ENCODE measurements at regions not wholly inside any gene's neighbourhood (a gene's known extent, or its start where the extent isn't known, plus 50 kb on each side); places are given as distances from the start of the nearest gene placed in this dataset.
"Not testable (repeated sequence)": the region's sequence is repeated elsewhere in the genome, so short reads cannot be mapped to it uniquely, and the experiment has no call there.

DNA sequence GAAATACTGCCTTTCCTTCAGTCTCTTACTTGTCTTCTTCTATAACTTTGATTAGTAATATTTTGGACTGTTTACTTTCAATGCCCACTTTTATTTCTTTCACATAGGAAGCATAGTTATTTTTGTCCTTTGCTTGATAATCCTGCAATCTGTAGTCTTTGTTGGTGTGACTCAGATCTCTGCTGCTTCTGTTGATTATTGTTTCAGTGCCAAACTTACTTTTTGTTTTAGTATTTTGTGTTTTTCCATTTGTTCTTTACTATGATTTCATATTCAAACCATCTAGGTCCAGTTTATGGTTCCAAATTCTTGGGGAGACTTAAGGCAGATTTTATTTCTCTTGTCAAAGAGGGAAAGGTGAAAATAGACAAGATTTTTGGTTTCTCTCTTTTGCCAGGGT is 399.9 kb downstream of the HLX start:
- no peak for DNase-seq (ENCODE audit: low read depth)
- H3K4me3 ChIP-seq (ENCODE audit: low read length): no peak overlapping the region
- TF ChIP-seq, protein P1, sequence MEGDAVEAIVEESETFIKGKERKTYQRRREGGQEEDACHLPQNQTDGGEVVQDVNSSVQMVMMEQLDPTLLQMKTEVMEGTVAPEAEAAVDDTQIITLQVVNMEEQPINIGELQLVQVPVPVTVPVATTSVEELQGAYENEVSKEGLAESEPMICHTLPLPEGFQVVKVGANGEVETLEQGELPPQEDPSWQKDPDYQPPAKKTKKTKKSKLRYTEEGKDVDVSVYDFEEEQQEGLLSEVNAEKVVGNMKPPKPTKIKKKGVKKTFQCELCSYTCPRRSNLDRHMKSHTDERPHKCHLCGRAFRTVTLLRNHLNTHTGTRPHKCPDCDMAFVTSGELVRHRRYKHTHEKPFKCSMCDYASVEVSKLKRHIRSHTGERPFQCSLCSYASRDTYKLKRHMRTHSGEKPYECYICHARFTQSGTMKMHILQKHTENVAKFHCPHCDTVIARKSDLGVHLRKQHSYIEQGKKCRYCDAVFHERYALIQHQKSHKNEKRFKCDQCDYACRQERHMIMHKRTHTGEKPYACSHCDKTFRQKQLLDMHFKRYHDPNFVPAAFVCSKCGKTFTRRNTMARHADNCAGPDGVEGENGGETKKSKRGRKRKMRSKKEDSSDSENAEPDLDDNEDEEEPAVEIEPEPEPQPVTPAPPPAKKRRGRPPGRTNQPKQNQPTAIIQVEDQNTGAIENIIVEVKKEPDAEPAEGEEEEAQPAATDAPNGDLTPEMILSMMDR (conservative IDR thresholded peaks at IDR 0.05; ENCODE audit: low read depth, low read length): no peak

DNA sequence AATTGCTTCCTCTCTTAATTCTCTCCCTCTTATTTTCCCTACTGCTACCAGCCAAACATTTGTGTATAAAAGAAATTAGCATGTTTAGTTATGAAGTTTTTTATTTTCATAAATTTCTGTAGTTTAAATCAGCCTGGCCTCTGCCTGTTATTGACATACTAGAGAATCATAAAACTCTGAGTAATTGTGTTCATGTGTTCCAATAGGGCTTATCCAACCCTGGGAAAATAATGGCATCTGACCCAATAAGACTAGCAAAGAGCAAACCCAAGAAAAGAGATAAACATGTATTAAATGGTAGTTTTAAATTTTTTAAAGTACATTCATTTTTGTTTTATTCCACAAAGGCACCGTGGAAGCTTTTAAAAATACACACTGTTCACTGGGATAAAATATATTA is 404.3 kb downstream of the HLX start:
- TF ChIP-seq, protein P1 (conservative IDR thresholded peaks at IDR 0.05; ENCODE audit: low read depth, low read length): no peak
- no peak for DNase-seq (ENCODE audit: low read depth)
- no peak overlapping the region for H3K4me3 ChIP-seq (ENCODE audit: low read length)

DNA sequence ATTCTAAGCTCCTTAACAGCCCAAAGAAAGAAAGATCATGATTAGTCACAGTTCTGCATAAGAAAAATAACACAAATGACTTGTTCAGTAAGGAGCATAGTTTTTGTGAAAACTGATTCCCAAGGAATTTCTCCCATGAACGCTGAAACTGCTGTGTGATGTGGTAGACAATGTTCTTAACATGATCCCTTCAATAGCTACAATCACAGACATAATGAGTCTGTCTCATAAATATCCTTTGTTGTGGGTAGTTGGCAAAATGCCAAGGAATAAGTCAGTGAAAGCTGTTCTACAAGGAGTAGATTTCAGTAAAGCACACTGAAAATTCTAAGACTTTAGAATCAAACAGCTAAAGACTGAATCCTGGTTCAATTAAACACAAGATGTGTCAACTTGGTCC is 404.8 kb downstream of the HLX start:
- TF ChIP-seq, protein P1 (conservative IDR thresholded peaks at IDR 0.05; ENCODE audit: low read depth, low read length): no peak
- DNase-seq (ENCODE audit: low read depth): peak; percentile 98
- no peak overlapping the region for H3K4me3 ChIP-seq (ENCODE audit: low read length)

DNA sequence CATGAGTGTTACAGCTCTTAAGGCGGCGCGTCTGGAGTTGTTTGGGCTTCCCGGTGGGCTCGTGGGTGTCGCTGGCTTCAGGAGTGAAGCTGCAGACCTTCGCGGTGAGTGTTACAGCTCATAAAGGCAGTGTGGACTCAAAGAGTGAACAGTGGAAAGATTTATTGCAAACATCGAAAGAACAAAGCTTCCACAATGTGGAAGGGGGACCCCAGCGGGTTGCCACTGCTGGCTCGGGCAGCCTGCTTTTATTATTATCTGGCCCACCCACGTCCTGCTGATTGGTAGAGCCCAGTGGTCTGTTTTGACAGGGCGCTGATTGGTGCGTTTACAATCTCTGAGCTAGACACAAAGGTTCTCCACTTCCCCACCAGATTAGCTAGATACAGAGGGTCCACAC is 405.7 kb downstream of the HLX start:
- H3K4me3 ChIP-seq (ENCODE audit: low read length); DNase-seq (ENCODE audit: low read depth): not testable (repeated sequence)

DNA sequence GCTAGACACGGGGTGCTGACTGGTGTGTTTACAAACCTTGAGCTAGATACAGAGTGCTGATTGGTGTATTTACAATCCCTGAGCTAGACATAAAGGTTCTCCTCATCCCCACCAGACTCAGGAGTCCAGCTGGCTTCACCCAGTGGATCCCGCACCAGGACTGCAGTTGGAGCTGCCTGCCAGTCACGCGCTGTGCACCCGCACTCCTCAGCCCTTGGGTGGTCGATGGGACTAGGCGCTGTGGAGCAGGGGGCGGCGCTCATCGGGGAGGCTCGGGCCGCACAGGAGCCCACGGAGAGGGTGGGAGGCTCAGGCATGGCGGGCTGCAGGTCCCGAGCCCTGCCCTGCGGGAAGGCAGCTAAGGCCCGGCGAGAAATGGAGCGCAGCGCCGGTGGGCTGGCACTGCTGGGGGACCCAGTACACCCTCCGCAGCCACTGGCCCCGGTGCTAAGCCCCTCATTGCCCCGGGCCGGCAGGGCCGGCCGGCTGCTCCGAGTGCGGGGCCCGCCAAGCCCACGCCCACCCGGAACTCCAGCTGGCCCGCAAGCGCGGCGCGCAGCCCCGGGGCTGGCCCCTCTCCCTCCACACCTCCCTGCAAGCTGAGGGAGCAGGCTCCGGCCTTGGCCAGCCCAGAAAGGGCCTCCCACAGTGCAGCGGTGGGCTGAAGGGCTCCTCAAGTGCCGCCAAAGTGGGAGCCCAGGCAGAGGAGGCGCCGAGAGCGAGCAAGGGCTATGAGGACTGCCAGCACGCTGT is 406.4 kb downstream of the HLX start:
- H3K4me3 ChIP-seq (ENCODE audit: low read length); DNase-seq (ENCODE audit: low read depth): not testable (repeated sequence)

DNA sequence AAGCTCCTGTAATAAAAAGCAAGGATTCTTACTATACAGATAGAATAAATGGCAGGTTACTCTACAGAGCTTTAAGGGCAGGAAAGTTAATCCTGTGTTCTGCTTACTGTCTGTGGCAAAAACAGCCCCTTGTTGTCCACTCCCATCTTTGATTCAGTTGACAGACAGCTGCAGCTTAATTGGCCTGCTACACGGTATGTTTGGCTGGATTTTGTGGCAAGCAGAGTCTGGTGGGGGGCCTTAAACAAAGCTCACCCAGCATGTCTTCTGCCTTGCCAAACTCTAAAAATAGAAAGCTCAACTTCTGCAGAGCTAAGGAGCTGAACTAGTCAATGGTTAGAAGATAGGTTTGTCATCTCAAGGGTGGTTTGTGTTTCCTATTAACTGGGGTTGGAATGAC is 407.2 kb downstream of the HLX start:
- TF ChIP-seq, protein P1 (conservative IDR thresholded peaks at IDR 0.05; ENCODE audit: low read depth, low read length): no peak
- DNase-seq (ENCODE audit: low read depth): peak; percentile 61

DNA sequence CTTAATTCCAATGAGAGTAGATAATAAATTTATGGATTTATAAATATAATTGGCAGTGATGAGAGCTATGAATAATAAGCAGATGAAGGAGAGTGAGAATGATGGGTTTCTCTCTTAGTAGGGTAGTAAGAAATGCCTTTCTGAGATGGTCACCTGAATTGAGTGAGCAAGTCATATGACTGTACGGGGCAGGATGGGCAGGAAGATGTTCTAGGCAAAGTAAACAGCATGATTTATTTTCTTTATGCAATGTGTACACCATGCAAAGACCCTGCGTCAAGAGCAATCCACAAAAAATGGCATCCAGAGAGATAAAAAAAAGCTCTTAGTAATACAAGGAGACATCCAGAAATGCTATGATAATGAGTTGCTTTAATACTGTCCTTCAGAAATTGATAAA is 409.9 kb downstream of the HLX start:
- DNase-seq (ENCODE audit: low read depth): no peak
- TF ChIP-seq, protein P1 (conservative IDR thresholded peaks at IDR 0.05; ENCODE audit: low read depth, low read length): no peak
- H3K4me3 ChIP-seq (ENCODE audit: low read length): no peak overlapping the region

More for the DNA sequence above, 407.2 kb downstream of the HLX start:
- H3K4me3 ChIP-seq (ENCODE audit: low read length): no peak overlapping the region

DNA sequence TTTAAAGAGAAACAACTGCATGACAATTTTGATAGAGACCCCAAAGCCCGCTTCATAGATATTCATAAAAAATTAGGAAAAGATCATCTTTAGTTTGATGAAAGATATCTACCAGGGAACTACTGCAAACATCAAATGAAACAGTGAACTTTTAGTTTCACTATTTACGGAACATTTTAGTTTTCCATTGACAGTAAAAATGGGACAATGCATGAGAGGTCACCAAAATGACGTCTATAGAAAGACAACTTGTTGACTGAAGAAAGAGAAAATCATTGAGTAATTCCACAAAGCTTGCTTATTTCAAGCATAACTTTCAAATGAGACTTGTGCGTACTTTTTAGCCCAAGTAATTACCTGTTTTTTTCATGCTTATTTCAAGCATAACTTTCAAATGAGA is 411.4 kb downstream of the HLX start:
- H3K4me3 ChIP-seq (ENCODE audit: low read length): no peak overlapping the region
- no peak for DNase-seq (ENCODE audit: low read depth)
- TF ChIP-seq, protein P1 (conservative IDR thresholded peaks at IDR 0.05; ENCODE audit: low read depth, low read length): no peak

Data from retinal pigment epithelial cell (primary cell).